ENCODE measurements at regions not wholly inside any gene's neighbourhood (a gene's known extent, or its start where the extent isn't known, plus 50 kb on each side); places are given as distances from the start of the nearest gene placed in this dataset.

DNA sequence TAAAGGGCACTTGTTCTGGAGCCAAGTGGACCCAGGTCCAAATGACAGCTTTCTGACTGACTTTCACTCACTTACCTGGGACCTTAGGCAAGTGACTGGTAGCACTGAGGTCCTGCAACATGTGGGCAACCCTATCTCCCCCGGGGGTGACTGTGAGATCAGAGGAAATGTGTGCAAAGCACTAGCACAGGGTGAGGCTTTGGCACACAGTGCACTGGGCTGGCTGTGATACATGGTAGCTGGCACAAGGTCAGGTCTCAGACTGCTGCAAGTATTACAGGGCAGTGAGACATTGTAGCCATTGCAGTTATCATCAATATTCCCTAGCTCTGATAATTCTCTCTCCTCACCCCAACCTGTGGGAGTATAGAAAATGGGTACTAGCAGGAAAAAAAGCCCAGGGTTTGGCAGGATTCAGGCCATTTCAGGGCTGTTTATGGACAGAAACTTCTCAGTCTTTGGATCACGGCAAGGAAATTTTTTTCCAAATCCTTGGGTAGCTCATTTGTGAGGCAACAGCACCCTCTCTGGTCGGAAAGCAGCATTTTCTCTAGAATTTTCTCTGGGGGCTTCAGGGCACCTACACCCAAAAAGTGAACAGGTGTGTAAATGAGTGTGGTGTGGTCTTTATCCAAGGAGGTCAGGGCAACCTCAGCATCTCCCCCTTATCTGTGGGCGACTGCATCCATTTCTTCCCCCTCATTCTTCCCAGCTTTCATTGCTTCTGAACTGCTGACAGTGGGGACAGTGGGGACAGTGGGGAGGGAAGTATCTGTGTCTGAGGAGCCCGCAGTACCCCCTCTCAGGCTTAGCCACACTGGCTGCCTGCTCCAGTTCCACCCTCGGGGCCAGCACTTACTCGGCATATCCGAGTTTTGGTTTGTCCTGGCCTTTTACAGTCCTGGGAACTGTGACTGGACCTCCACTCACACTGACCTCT, 148.7 kb upstream of the PHACTR3 start:
- Histone ChIP-seq H3K36me3 (ENCODE audit: control insufficient read depth in 2 of 2, extremely low read depth in 1 of 2, insufficient read depth in 2 of 2, low read length in 2 of 2) (no peaks in the 10 kb centered on the region), H3K79me2 (ENCODE audit: control insufficient read depth, insufficient read depth, low read length) (no peaks in the 10 kb centered on the region), H3K4me3 (replicated peaks in 1 of 3; ENCODE audit: insufficient read depth in 1 of 3, low read depth in 1 of 3, low read length in 3 of 3) (no peak overlapping the region), H3K9me3 (replicated peaks; ENCODE audit: control insufficient read depth, insufficient read depth, low read length) (no peaks in the 10 kb centered on the region), H2AFZ (ENCODE audit: low read depth, low read length) (no peak overlapping the region), H3K9me1 (replicated peaks; ENCODE audit: control insufficient read depth, extremely low read depth, insufficient read depth, low read length) (no peaks in the 10 kb centered on the region), H3K9ac (replicated peaks; ENCODE audit: extremely low read depth, insufficient read depth, low read length) (no peak overlapping the region), H3K4me1 (ENCODE audit: control insufficient read depth, extremely low read depth, insufficient read depth, low read length) (no peaks in the 10 kb centered on the region), H3K27me3 (ENCODE audit: control insufficient read depth in 2 of 2, insufficient read depth in 2 of 2, low read length in 2 of 2) (no peaks in the 10 kb centered on the region), H3K4me2 (ENCODE audit: insufficient read depth, low read length) (no peak overlapping the region), H4K20me1 (replicated peaks; ENCODE audit: control insufficient read depth, extremely low read depth, insufficient read depth, low read length) (no peaks in the 10 kb centered on the region), H3K27ac (ENCODE audit: insufficient read depth, low read depth, low read length) (no peak overlapping the region)
- intact Hi-C loops (cut with micrococcal nuclease): loop anchor here (2.0 kb wide), 2 partner anchors 367 to 585 kb away; no protein-coding TSS in a partner anchor
- no peak for TF ChIP-seq MYC (IDR thresholded peaks at IDR 0.05; ENCODE audit: low read depth, low read length)
- TF ChIP-seq EZH2 (IDR thresholded peaks at IDR 0.05; ENCODE audit: borderline replicate concordance, low read depth, low read length, severe bottlenecking): no peak
- TF ChIP-seq JUN (IDR thresholded peaks at IDR 0.05; ENCODE audit: borderline replicate concordance, insufficient read depth, insufficient read length, low read depth): no peak
- TF ChIP-seq FOS (IDR thresholded peaks at IDR 0.05; ENCODE audit: borderline replicate concordance, insufficient read depth, low read length): no peak
- TF ChIP-seq, protein P1, sequence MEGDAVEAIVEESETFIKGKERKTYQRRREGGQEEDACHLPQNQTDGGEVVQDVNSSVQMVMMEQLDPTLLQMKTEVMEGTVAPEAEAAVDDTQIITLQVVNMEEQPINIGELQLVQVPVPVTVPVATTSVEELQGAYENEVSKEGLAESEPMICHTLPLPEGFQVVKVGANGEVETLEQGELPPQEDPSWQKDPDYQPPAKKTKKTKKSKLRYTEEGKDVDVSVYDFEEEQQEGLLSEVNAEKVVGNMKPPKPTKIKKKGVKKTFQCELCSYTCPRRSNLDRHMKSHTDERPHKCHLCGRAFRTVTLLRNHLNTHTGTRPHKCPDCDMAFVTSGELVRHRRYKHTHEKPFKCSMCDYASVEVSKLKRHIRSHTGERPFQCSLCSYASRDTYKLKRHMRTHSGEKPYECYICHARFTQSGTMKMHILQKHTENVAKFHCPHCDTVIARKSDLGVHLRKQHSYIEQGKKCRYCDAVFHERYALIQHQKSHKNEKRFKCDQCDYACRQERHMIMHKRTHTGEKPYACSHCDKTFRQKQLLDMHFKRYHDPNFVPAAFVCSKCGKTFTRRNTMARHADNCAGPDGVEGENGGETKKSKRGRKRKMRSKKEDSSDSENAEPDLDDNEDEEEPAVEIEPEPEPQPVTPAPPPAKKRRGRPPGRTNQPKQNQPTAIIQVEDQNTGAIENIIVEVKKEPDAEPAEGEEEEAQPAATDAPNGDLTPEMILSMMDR (IDR thresholded peaks at IDR 0.05; ENCODE audit: extremely low read depth in 1 of 2, insufficient read depth in 1 of 2, low read depth in 1 of 2, low read length in 2 of 2): peak in 1 of 2 donors; percentile 39
- no peak for TF ChIP-seq POLR2A (IDR thresholded peaks at IDR 0.05; ENCODE audit: low read depth, low read length)
- BruUV-seq (replicated peaks): no TSS peak
- dilution Hi-C loops (cut with MboI; ENCODE audit: extremely low pct_ligation_motif_present, low sequenced_read_pairs): no loop called here
- DNase-seq (ENCODE audit: low read depth, low spot score) (peak; percentile 9), FAIRE-seq (no peak)
- ChIA-PET POLR2A (no interaction called here), CTCF (interaction anchor here (0.9 to 1.4 kb wide), 4 partner anchors 367 to 1860 kb away, joined by 3 to 21 read pairs (median 6); no protein-coding TSS in a partner anchor)

Measured in endothelial cell of umbilical vein (primary cell).